H1 (cell line): ENCODE measurements at regions not wholly inside any gene's neighbourhood (a gene's known extent, or its start where the extent isn't known, plus 50 kb on each side); places are given as distances from the start of the nearest gene placed in this dataset.

Source experiments
- CTCF ChIA-PET: fragments of 300-600 bp; sonication (Branson Sonifier 250); formaldehyde crosslinking; loops from one replicate; lab custom pipeline; 2021; ENCODE audit not compliant: partially characterized antibody; lab: Charles Lee
- POLR2A ChIA-PET: fragments of 300-600 bp; sonication (Branson Sonifier 250); formaldehyde crosslinking; loops from one replicate; lab custom pipeline; 2021; ENCODE audit warnings: inconsistent platforms; ENCODE audit not compliant: partially characterized antibody; lab: Charles Lee
- DNase-seq, 2 experiments: peaks; one replicate each; pipeline versions ENCODE4 v3.0.0 to v3.0.0-alpha.2; 2010 to 2022; ENCODE audit warnings: low spot score in 2 of 2, low read depth in 1 of 2, mixed read lengths in 1 of 2
- FAIRE-seq: peaks from 2 replicates; lab custom pipeline; 2011; peaks lifted over from hg19 to GRCh38; lab: Jason Lieb, UNC
- H2AFZ ChIP-seq: 2 replicates; pipeline ENCODE4 v1.8.1; 2012; ENCODE audit warnings: low read length, inconsistent platforms
- H2AK5ac ChIP-seq: 2 replicates; pipeline ENCODE4 v1.6.1; 2013; ENCODE audit warnings: low read depth, low read length
- H2BK120ac ChIP-seq: replicated peaks from 2 replicates; pipeline ENCODE3; 2013; ENCODE audit warnings: low read depth, low read length, inconsistent platforms
- H2BK12ac ChIP-seq: 2 replicates; pipeline ENCODE4 v1.6.1; 2013; ENCODE audit warnings: low read depth, low read length
- H2BK15ac ChIP-seq: 2 replicates; pipeline ENCODE4 v1.6.1; 2013; ENCODE audit warnings: low read length
- H2BK20ac ChIP-seq: 2 replicates; pipeline ENCODE4 v1.6.1; 2013; ENCODE audit warnings: low read length
- H2BK5ac ChIP-seq: 2 replicates; pipeline ENCODE4 v1.6.1; 2013; ENCODE audit warnings: low read depth, low read length
- H3K14ac ChIP-seq: 2 replicates; pipeline ENCODE4 v1.6.1; 2013; ENCODE audit warnings: inconsistent platforms; ENCODE audit not compliant: insufficient read length
- H3K18ac ChIP-seq: 2 replicates; pipeline ENCODE4 v1.6.1; 2013; ENCODE audit warnings: low read length; ENCODE audit errors: extremely low read depth
- H3K23ac ChIP-seq: 2 replicates; pipeline ENCODE4 v1.6.1; 2013; ENCODE audit warnings: inconsistent platforms; ENCODE audit not compliant: insufficient read length
- H3K23me2 ChIP-seq: 2 replicates; pipeline ENCODE4 v1.6.1; 2013; ENCODE audit warnings: low read depth, low read length
- H3K27ac ChIP-seq: 2 replicates; pipeline ENCODE4 v1.6.1; 2011; ENCODE audit warnings: low read depth, low read length, inconsistent platforms
- H3K27me3 ChIP-seq, 4 experiments: replicated peaks in 1 of 4; 1 replicate in 1 of 4; 2 replicates in 3 of 4; pipeline versions ENCODE4 v1.6.1 to v1.8.1; 2011 to 2013; ENCODE audit warnings: low read length in 3 of 4, mild to moderate bottlenecking in 3 of 4, inconsistent platforms in 2 of 4, mixed read lengths in 2 of 4, moderate library complexity in 1 of 4; ENCODE audit not compliant: control insufficient read depth in 3 of 4, insufficient read depth in 3 of 4; ENCODE audit errors: extremely low read depth in 1 of 4
- H3K36me3 ChIP-seq, 4 experiments: 2 replicates each; pipeline versions ENCODE4 v1.6.1 to v1.8.1; 2011 to 2013; ENCODE audit warnings: mild to moderate bottlenecking in 4 of 4, low read length in 3 of 4, moderate library complexity in 2 of 4, control low read depth in 1 of 4, inconsistent platforms in 1 of 4; ENCODE audit not compliant: insufficient read depth in 4 of 4, control insufficient read depth in 2 of 4
- H3K4ac ChIP-seq: replicated peaks from 2 replicates; pipeline ENCODE3; 2013; ENCODE audit warnings: low read length, low read depth, mixed read lengths, inconsistent platforms; ENCODE audit not compliant: insufficient read length
- H3K4me1 ChIP-seq, 4 experiments: replicated peaks in 1 of 4; 1 replicate in 1 of 4; 2 replicates in 3 of 4; pipeline versions ENCODE4 v1.6.1 to v1.8.1; 2011 to 2013; ENCODE audit warnings: low read length in 3 of 4, inconsistent platforms in 2 of 4, mixed read lengths in 1 of 4; ENCODE audit not compliant: insufficient read depth in 4 of 4, control insufficient read depth in 3 of 4
- H3K4me2 ChIP-seq, 2 experiments: 2 replicates each; pipeline versions ENCODE4 v1.6.1 to v1.8.1; 2011 to 2013; ENCODE audit warnings: low read depth in 2 of 2, low read length in 2 of 2, control low read depth in 1 of 2, inconsistent platforms in 1 of 2, mild to moderate bottlenecking in 1 of 2; ENCODE audit not compliant: insufficient read depth in 1 of 2
- H3K4me3 ChIP-seq, 4 experiments: fragments of 200-600, 300-600 bp in 1 of 4; sonication (generic), shearing (Covaris generic), sonication (Bioruptor Twin) in 1 of 4; 2 replicates each; pipeline versions ENCODE4 v1.5.1 to v1.8.1; 2011 to 2016; ENCODE audit warnings: low read length in 4 of 4, low read depth in 3 of 4, control low read depth in 2 of 4, inconsistent platforms in 2 of 4, mild to moderate bottlenecking in 2 of 4, mixed read lengths in 1 of 4, moderate library complexity in 1 of 4; ENCODE audit not compliant: insufficient read depth in 2 of 4; ENCODE audit errors: extremely low read depth in 1 of 4
- H3K56ac ChIP-seq: replicated peaks from 2 replicates; pipeline ENCODE3; 2013; ENCODE audit warnings: low read depth, mild to moderate bottlenecking, mixed read lengths, low read length, inconsistent platforms; ENCODE audit not compliant: insufficient read length
- H3K79me1 ChIP-seq: 2 replicates; pipeline ENCODE4 v1.6.1; 2013; ENCODE audit warnings: low read depth, low read length, control low read depth
- H3K79me2 ChIP-seq, 2 experiments: 2 replicates each; pipeline versions ENCODE4 v1.6.1 to v1.8.1; 2012 to 2013; ENCODE audit warnings: low read length in 2 of 2, mild to moderate bottlenecking in 2 of 2, inconsistent platforms in 1 of 2; ENCODE audit not compliant: insufficient read depth in 2 of 2, control insufficient read depth in 1 of 2
- H3K9ac ChIP-seq, 4 experiments: replicated peaks in 1 of 4; 1 replicate in 1 of 4; 2 replicates in 3 of 4; pipeline versions ENCODE4 v1.6.1 to v1.8.1; 2011 to 2013; ENCODE audit warnings: low read depth in 3 of 4, low read length in 3 of 4, control low read depth in 2 of 4, mild to moderate bottlenecking in 2 of 4, moderate library complexity in 2 of 4, inconsistent platforms in 1 of 4; ENCODE audit errors: extremely low read depth in 1 of 4
- H3K9me3 ChIP-seq, 2 experiments: 2 replicates each; pipeline versions ENCODE4 v1.6.1 to v1.8.1; 2012 to 2013; ENCODE audit warnings: mild to moderate bottlenecking in 2 of 2, moderate library complexity in 2 of 2, control low read depth in 1 of 2, inconsistent platforms in 1 of 2, low read depth in 1 of 2, low read length in 1 of 2, mixed read lengths in 1 of 2; ENCODE audit not compliant: insufficient read depth in 2 of 2
- H4K20me1 ChIP-seq, 2 experiments: replicated peaks in 1 of 2; 2 replicates each; pipeline versions ENCODE3 to v1.8.1; 2011 to 2013; ENCODE audit warnings: inconsistent platforms in 2 of 2, low read length in 2 of 2, mild to moderate bottlenecking in 1 of 2; ENCODE audit not compliant: insufficient read depth in 2 of 2, control insufficient read depth in 1 of 2
- H4K5ac ChIP-seq: 2 replicates; pipeline ENCODE4 v1.6.1; 2013; ENCODE audit warnings: low read length, low read depth, mixed read lengths, inconsistent platforms; ENCODE audit not compliant: insufficient read length
- H4K8ac ChIP-seq: 2 replicates; pipeline ENCODE4 v1.8.0; 2013; ENCODE audit warnings: mild to moderate bottlenecking, moderate library complexity, low read length, inconsistent platforms; ENCODE audit not compliant: insufficient read depth; ENCODE audit errors: extremely low read depth
- H4K91ac ChIP-seq: replicated peaks from 2 replicates; pipeline ENCODE3; 2013; ENCODE audit warnings: low read length, mixed read lengths, inconsistent platforms; ENCODE audit not compliant: insufficient read length
- BCL11A ChIP-seq, 2 experiments: IDR thresholded peaks; one replicate each; pipeline ENCODE4 v1.6.1; 2011; ENCODE audit warnings: low read depth in 2 of 2, low read length in 2 of 2, mild to moderate bottlenecking in 2 of 2
- EGR1 ChIP-seq: IDR thresholded peaks from 2 replicates; pipeline ENCODE4 v1.6.1; 2011; ENCODE audit warnings: low read depth, low read length, borderline replicate concordance
- EP300 ChIP-seq, 2 experiments: IDR thresholded peaks; 1 replicate in 1 of 2; 2 replicates in 1 of 2; pipeline ENCODE4 v1.6.1; 2011 to 2012; ENCODE audit warnings: low read depth in 2 of 2, low read length in 2 of 2, mild to moderate bottlenecking in 2 of 2, borderline replicate concordance in 1 of 2, inconsistent platforms in 1 of 2, moderate library complexity in 1 of 2
- EZH2 ChIP-seq: fragments of 200-600 bp; sonication (generic); IDR thresholded peaks from 2 replicates; pipeline ENCODE4 v1.7.1; 2012; ENCODE audit warnings: low read depth, mild to moderate bottlenecking, moderate library complexity, low read length, inconsistent platforms; ENCODE audit not compliant: severe bottlenecking
- FOSL1 ChIP-seq: IDR thresholded peaks from 2 replicates; pipeline ENCODE4 v1.6.1; 2011; ENCODE audit warnings: mild to moderate bottlenecking, low read depth, low read length, moderate library complexity; ENCODE audit not compliant: insufficient read depth
- KDM4A ChIP-seq: IDR thresholded peaks from one replicate; pipeline ENCODE4 v1.7.1; 2012; ENCODE audit warnings: low read depth, mild to moderate bottlenecking, moderate library complexity, low read length, inconsistent platforms; ENCODE audit not compliant: severe bottlenecking
- NANOG ChIP-seq: IDR thresholded peaks from 2 replicates; pipeline ENCODE4 v1.6.1; 2011; ENCODE audit warnings: low read length, low read depth, mild to moderate bottlenecking, inconsistent platforms; ENCODE audit not compliant: insufficient read depth, poor library complexity, severe bottlenecking
- POLR2AphosphoS5 ChIP-seq: IDR thresholded peaks from 2 replicates; pipeline ENCODE4 v1.6.1; 2011; ENCODE audit warnings: low read depth, low read length
- SIN3A ChIP-seq, 2 experiments: IDR thresholded peaks in 1 of 2; conservative IDR thresholded peaks in 1 of 2; 2 replicates each; pipeline ENCODE4 v1.6.1; 2011 to 2012; ENCODE audit warnings: low read length in 2 of 2, improper control_type of control experiment in 1 of 2, low read depth in 1 of 2, mild to moderate bottlenecking in 1 of 2
- SRF ChIP-seq: IDR thresholded peaks from 2 replicates; pipeline ENCODE4 v1.6.1; 2011; ENCODE audit warnings: mild to moderate bottlenecking, low read depth, low read length, moderate library complexity
- TAF7 ChIP-seq: optimal IDR thresholded peaks from 2 replicates; pipeline ENCODE3; 2011; ENCODE audit warnings: low read depth, mild to moderate bottlenecking, inconsistent platforms, low read length, moderate library complexity, borderline replicate concordance
- TF ChIP-seq, protein P1 (sequence below): IDR thresholded peaks from 2 replicates; pipeline ENCODE4 v1.6.1; 2012; ENCODE audit warnings: inconsistent platforms
- TF ChIP-seq, protein P2 (sequence below): IDR thresholded peaks from 2 replicates; pipeline ENCODE4 v1.6.1; 2012; ENCODE audit warnings: low read length, inconsistent platforms

- H3K56ac ChIP-seq, result no peak overlapping the region
- no peak for FAIRE-seq
- H2AK5ac ChIP-seq, result no peak overlapping the region
- H3K18ac ChIP-seq, result no peak overlapping the region
- CTCF ChIA-PET, result interaction anchor here (0.6 kb wide), 1 partner anchor 485 kb away, joined by 3 read pairs; no protein-coding TSS in a partner anchor
- H4K8ac ChIP-seq, result no peak overlapping the region
- H2BK120ac ChIP-seq, result no peak overlapping the region
- no peak overlapping the region for H3K23ac ChIP-seq
- no peak for DNase-seq
- H3K23me2 ChIP-seq, result no peaks in the 10 kb centered on the region
- no peak overlapping the region for H3K4me2 ChIP-seq
- no peaks in the 10 kb centered on the region for H3K79me1 ChIP-seq
- no peaks in the 10 kb centered on the region for H3K27me3 ChIP-seq
- no peak overlapping the region for H2AFZ ChIP-seq
- no peaks in the 10 kb centered on the region for H3K79me2 ChIP-seq
- no peak overlapping the region for H2BK5ac ChIP-seq
- no peak overlapping the region for H3K4ac ChIP-seq
- H2BK20ac ChIP-seq, result no peak overlapping the region
- H3K27ac ChIP-seq, result no peak overlapping the region
- H3K4me1 ChIP-seq, result no peaks in the 10 kb centered on the region
- H2BK12ac ChIP-seq, result no peak overlapping the region
- H2BK15ac ChIP-seq, result no peak overlapping the region
- H3K9ac ChIP-seq, result no peak overlapping the region
- H4K5ac ChIP-seq, result no peak overlapping the region
- POLR2A ChIA-PET, result no interaction called here
- H3K4me3 ChIP-seq, result no peak overlapping the region
- H4K91ac ChIP-seq, result no peak overlapping the region
- no peaks in the 10 kb centered on the region for H3K9me3 ChIP-seq
- H4K20me1 ChIP-seq, result no peaks in the 10 kb centered on the region
- no peak overlapping the region for H3K14ac ChIP-seq
- no peaks in the 10 kb centered on the region for H3K36me3 ChIP-seq
- no peak for TF ChIP-seq EZH2
- TF ChIP-seq FOSL1, result no peak
- TF ChIP-seq, protein P1, sequence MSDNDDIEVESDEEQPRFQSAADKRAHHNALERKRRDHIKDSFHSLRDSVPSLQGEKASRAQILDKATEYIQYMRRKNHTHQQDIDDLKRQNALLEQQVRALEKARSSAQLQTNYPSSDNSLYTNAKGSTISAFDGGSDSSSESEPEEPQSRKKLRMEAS, result no peak
- no peak for TF ChIP-seq SIN3A (conservative IDR thresholded peaks at IDR 0.05 in 1 of 2, IDR thresholded peaks at IDR 0.05 in 1 of 2; ENCODE audit: low read depth in 1 of 2, low read length in 2 of 2)
- TF ChIP-seq SRF, result no peak
- no peak for TF ChIP-seq POLR2AphosphoS5
- TF ChIP-seq, protein P2, sequence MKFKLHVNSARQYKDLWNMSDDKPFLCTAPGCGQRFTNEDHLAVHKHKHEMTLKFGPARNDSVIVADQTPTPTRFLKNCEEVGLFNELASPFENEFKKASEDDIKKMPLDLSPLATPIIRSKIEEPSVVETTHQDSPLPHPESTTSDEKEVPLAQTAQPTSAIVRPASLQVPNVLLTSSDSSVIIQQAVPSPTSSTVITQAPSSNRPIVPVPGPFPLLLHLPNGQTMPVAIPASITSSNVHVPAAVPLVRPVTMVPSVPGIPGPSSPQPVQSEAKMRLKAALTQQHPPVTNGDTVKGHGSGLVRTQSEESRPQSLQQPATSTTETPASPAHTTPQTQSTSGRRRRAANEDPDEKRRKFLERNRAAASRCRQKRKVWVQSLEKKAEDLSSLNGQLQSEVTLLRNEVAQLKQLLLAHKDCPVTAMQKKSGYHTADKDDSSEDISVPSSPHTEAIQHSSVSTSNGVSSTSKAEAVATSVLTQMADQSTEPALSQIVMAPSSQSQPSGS, result no peak
- no peak for TF ChIP-seq TAF7
- no peak for TF ChIP-seq BCL11A (IDR thresholded peaks at IDR 0.05; ENCODE audit: low read depth in 2 of 2, low read length in 2 of 2)
- no peak for TF ChIP-seq NANOG
- no peak for TF ChIP-seq KDM4A
- TF ChIP-seq EGR1, result no peak
- no peak for TF ChIP-seq EP300 (IDR thresholded peaks at IDR 0.05; ENCODE audit: borderline replicate concordance in 1 of 2, low read depth in 2 of 2, low read length in 2 of 2)
Observed at GRCh38 chr2:144937066-144937465, 417.1 kb upstream of the ZEB2 start.
